HG02642 (cell line): ENCODE measurements at regions not wholly inside any gene's neighbourhood (a gene's known extent, or its start where the extent isn't known, plus 50 kb on each side); places are given as distances from the start of the nearest gene placed in this dataset.

Experiments
- ATAC-seq: cut with Tn5 transposase; IDR thresholded peaks from one replicate; pipeline ENCODE4 v1.9.1; 2021; ENCODE audit warnings: mild to moderate bottlenecking; ENCODE audit not compliant: unreplicated experiment, poor library complexity

DNA sequence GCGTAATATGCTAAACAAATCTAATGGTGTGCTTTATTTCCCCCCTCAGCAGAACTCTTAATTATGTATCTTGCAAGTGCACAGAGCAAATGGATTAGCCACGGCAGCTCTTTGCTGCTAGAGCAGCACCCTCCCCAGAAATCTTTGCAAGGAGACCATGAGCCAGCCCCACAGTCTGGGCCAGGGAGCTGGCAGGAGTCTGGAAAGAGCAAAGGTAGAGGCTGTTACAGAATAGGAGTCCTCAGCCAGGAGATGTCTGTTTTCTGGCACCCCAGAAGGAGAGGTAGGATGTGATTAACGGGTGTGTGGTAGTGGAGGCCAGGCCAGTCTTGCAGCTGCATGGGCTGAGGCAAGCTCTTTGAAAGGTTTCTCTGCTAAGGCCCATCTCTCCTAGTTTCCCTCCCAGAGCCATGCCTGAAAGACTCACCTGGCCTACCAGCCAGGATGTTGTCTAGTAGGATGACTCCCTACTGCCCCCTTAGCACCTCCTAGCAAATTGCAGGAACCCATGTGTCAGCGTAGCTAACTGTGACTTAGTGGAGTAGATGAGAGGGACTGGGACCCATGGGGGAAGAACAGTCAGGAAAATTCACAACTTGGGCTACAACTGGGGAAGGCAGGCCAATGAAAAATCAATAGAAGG is 557.2 kb downstream of the BUD13 start:
- ATAC-seq: no peak

DNA sequence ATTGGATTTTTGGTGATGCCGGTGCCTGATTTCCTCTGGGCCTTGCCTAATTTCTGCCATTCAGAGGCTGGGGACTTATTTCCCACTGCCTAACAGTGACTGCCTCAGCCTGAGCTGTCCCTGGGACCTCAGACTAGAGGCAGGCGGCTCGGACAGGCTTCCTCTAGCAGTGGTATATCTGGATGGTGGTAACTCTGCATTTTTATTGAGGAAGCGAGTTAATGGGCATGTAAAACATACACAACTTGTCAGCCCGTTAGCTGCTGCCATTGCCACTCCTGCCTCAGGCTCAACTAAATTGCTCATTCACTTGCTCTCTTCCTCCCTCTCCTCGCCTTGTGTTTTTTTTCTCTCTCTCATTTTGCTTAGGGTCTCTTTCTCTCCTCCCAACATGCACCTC is 561.6 kb downstream of the BUD13 start:
- no peak for ATAC-seq

DNA sequence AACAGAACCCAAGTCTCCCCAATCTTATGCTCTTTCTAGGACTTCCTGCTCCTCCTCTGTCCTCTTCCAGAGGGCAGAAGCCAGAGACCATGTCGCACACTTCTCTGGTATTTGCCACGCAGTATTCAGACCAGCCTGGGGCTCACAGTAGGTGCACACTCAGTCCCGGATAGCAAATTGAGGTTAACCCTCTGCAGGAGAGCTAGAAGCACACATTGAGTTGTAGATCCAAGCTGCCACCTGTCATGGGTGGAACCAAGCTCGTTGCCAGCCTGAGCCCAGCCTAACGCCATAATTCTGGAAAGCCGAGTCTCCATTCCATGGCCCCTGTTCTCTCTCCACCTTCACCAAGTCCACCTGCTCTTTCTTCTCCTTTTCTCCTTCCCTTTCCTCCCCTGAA is 562.1 kb downstream of the BUD13 start:
- ATAC-seq: no peak

DNA sequence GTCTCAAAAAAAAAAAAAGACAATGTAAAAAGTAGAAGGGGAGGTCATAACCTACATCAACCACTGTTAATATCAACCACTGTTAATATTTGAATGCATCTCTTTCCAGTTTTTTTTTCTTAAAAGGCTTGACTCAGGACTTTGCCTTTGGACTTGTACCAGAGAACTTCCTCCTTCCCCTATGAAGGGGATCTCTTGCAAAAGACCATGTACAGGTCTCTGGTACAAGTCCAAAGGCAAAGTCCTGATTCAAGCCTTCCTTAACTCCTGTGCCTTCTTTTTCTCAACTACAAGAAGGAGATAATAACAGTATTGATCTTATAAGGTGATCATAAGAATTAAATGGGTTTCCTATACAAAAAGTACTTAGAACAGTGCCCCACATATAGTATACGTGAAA is 563.5 kb downstream of the BUD13 start:
- no peak for ATAC-seq

GRCh38 chr11:116207421-116208141 is 565.2 kb downstream of the BUD13 start:
- no peak for ATAC-seq

- no peak for ATAC-seq
Observed at GRCh38 chr11:116207019-116207418, 565.8 kb downstream of the BUD13 start.

DNA sequence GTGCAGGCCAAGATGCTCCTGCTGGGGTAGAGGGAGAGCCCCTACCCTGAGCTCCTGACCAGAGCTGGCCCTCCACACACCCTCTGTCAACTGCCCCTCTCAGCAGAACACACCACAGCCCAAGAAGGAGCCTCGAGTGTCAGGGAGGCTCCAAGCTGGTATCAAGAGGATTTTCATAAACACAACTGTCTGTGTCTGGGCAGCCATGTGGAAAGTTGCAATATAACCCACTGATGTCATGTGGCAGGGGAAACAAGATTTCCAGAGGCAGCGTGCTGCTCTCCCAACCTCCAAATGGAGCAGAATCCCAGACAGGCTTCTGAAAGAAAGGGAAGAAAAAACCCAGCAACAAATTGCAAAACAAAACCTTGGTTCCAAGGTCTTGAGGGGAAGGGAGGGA is 569.9 kb downstream of the BUD13 start:
- no peak for ATAC-seq

DNA sequence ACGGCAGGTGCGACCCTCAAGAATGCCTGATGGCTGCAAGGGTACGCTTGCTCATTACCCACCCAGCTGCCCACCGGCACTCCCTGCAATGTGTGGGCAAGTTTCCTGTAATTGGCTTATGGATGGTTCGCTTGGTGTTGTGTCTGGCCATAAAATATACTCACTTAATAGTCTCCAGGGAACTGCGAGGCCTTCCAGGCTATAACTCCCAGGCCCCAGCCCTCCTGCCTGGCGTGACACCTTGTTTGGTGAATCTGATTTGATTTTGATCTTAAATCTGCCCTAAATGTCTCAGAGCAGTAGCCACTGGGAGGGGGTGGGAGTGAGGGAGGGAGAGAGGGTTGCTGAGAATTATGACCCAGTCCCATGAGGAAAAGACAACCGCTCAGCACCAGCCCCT is 572.2 kb downstream of the BUD13 start:
- ATAC-seq: no peak

DNA sequence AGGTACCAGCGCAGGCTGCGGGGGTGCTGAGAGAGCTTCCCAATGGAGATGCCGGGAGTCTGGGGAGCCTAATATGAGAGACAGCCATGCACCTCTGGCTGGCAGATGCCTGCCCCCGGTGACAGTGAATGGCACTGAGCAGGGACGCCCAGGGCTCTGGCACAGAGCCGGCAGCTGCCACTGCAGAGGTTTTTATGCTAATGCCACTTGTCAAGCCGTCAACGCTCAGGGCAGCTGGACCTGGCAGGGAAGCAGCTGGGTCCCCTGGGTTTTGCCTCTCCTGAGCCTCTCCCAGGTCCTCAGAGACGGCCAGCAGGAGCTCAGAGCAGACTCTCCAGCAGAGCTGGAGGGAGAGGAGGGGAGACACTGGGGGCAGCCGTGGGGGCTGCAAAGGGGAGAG is 573.6 kb downstream of the BUD13 start:
- no peak for ATAC-seq

DNA sequence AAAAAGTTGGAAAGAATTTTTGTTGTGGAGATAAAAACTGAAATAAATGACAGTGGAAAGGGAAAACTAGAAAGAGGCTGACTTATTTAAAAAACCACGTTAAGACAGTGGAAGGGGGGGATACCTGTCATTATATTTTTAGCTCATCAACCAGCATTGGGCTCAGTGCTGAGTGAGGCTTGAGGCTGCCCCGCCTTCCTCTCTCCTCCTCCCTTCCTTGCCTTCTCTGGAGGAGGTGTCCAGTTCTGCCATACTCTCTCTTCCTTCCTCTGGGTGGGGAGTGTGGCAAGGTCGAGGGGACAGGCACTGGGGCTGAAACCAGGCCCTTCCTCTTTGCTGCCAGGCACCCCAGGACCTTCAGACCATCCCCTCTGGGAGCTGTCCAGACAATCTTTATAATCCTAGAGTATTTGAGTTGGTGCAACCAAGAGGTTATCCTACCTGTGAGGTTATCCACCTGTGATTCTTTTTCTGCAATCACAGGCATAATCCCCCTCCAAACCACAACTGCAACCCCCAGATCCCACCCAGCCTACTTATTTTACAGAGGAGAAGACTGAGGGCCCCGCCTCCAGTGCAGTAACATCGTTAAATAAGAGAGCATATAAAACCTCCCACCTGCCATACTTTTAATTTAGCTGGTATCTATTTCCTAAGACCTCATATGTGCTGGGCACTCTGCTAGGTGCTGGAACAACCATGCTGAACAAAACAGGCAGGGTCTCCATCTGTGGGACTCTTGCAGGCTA is 578.5 kb downstream of the BUD13 start:
- ATAC-seq: no peak

GRCh38 chr11:116193321-116194131 is 579.3 kb downstream of the BUD13 start:
- ATAC-seq: no peak

DNA sequence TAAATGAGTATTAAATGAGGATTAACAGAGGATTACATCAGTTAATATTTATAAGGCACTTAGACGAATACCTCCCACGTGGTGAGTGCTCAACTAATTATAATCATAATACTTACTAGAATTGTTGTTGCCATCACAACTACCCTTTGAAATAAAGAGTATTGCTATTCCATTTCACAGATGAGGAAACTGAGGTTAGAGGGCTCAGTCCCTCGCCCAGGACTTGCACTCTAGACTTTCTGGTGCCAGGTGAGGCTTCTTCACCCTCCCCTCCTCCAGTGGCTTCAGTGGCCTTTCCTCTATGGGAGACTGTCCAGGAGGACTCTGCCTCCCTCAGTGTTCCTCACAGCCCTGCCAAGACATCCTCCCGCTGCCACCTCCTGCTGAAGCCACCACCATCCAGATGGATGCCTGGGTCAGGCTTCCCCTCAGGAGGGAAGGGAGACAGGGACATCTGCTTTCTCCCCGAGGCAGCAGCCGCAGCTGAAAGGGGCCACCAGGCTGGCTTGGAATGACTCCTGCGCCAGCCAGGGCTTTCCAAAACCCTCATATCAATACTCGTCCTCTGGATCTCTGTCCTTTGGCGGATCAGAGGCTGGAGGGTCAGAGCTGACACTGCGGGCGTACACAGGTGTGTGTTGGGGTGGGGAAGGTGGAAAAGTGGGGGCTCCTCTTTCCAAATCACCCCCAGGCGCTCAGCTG is 580.1 kb downstream of the BUD13 start:
- no peak for ATAC-seq

DNA sequence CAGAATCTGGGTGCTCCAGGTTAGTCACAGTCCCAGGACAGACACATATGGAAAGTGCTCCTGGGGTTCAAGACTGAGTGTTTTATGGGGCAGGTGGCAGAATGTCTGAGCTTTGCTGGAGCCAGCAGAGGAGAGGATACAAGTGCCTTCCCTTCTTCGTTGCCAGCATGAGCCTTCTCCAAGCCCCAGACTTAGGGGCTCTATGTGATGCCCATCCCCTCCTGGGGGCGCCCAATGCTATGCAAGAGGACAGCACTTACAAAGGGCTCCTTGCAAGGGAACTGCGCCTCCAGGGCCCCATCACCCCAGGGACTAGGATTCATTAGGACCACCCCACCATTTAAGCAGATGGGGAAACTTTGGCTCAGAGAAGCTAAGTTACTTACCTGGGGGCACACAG is 581.9 kb downstream of the BUD13 start:
- no peak for ATAC-seq

- ATAC-seq: no peak
Observed at GRCh38 chr11:116189408-116190170, 583.2 kb downstream of the BUD13 start.

DNA sequence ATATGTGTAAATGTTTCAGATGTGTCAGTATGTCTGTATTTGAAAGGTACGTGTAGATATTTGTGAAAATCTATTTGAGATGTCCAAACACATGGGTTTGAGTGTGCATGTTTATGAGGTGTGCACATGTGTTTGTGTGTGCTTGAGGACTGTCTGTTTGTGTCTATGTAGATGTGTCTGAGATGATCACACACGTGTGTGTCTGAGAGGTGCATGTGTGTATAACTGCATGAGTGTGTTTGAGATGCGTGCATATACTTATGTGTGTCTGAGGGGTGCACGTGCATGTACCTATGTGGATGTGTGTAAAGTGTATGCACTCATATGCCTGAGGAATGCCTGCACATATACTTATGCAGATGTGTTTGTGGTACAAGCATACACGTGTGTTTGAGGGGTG is 584.4 kb downstream of the BUD13 start:
- ATAC-seq: no peak

DNA sequence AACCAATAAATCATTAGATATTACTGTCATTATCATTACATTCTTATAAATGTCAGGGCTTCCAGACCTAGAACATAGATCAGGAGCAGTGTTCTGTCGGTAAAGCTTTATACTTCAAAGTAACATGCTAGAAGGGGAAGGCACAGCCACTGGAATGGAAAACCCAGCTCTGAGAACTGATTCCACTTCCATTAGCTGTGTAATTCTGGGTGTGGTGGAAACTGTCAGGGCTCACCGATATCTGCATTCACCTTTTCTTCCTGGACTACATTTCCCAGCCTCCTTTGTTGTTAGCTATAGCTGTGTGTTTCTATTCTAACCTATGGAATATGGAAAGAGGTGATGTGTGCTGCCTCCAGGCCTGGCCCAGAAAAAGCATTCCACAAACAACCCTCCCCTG is 585.8 kb downstream of the BUD13 start:
- ATAC-seq: no peak

DNA sequence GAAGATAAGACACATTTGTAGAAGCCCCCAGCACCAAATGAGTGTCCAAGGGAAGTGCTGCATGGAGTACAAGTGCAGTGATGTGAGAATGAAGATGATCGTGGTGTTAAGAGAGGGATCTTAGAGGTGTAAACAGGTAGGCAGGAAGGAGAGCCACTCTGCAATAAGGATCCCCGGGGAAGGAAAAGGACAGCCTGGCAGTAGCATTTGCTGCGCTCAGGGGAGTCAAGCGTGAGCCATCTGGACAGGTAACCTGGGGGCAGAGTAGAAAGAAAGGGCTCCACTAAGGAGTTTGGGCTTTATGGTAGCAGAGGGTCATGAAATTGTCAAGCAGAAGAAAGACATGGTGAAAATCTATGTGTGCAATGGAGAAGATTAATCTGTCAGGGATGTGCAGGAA is 587.2 kb downstream of the BUD13 start:
- ATAC-seq: no peak

- no peak for ATAC-seq
Observed at GRCh38 chr11:116184763-116185162, 588.0 kb downstream of the BUD13 start.

- ATAC-seq: no peak
Observed at GRCh38 chr11:116182356-116182966, 590.3 kb downstream of the BUD13 start.
